CD14-positive monocyte (primary cell): ENCODE measurements at regions not wholly inside any gene's neighbourhood (a gene's known extent, or its start where the extent isn't known, plus 50 kb on each side); places are given as distances from the start of the nearest gene placed in this dataset.

Experiments
- DNase-seq, 3 donors: peaks; one replicate each; pipeline ENCODE4 v3.0.0-alpha.2; 2011 to 2022
- H2AFZ ChIP-seq: 2 replicates; pipeline ENCODE4 v1.6.0; 2012; ENCODE audit warnings: mild to moderate bottlenecking, low read depth, low read length, inconsistent platforms; ENCODE audit not compliant: insufficient read depth, poor library complexity, severe bottlenecking
- H3K27ac ChIP-seq, 2 donors: 1 replicate in 1 of 2; 2 replicates in 1 of 2; pipeline ENCODE4 v1.5.1; 2012 to 2013; ENCODE audit warnings: low read length in 2 of 2, control low read depth in 1 of 2, inconsistent platforms in 1 of 2, low read depth in 1 of 2, mild to moderate bottlenecking in 1 of 2
- H3K27me3 ChIP-seq, 2 donors: one replicate each; pipeline versions ENCODE4 v1.6.0 to v1.6.1; 2011 to 2013; ENCODE audit warnings: low read length in 2 of 2; ENCODE audit not compliant: control insufficient read depth in 2 of 2, insufficient read depth in 2 of 2
- H3K36me3 ChIP-seq, 2 donors: replicated peaks in 1 of 2; 1 replicate in 1 of 2; 2 replicates in 1 of 2; pipeline versions ENCODE4 v1.5.1 to v1.6.1; 2012 to 2013; ENCODE audit warnings: low read length in 2 of 2, control low read depth in 1 of 2, inconsistent platforms in 1 of 2, mild to moderate bottlenecking in 1 of 2; ENCODE audit not compliant: insufficient read depth in 2 of 2, control insufficient read depth in 1 of 2
- H3K4me1 ChIP-seq, 2 donors: 1 replicate in 1 of 2; 2 replicates in 1 of 2; pipeline versions ENCODE4 v1.5.1 to v1.6.1; 2012 to 2013; ENCODE audit warnings: low read length in 2 of 2, control low read depth in 1 of 2, inconsistent platforms in 1 of 2, mild to moderate bottlenecking in 1 of 2, moderate library complexity in 1 of 2; ENCODE audit not compliant: insufficient read depth in 2 of 2, control insufficient read depth in 1 of 2
- H3K4me2 ChIP-seq: replicated peaks from 2 replicates; pipeline ENCODE3; 2012; ENCODE audit warnings: low read length, moderate library complexity, mild to moderate bottlenecking; ENCODE audit not compliant: poor library complexity, severe bottlenecking; ENCODE audit errors: extremely low read depth
- H3K4me3 ChIP-seq, 3 experiments: fragments of 200-600 bp in 1 of 3; sonication (generic) in 1 of 3; replicated peaks in 1 of 3; 1 replicate in 2 of 3; 2 replicates in 1 of 3; pipeline ENCODE4 v1.5.1; 2011 to 2013; ENCODE audit warnings: low read length in 3 of 3, mild to moderate bottlenecking in 3 of 3, control low read depth in 2 of 3, low read depth in 2 of 3, inconsistent platforms in 1 of 3, moderate library complexity in 1 of 3
- H3K79me2 ChIP-seq: 2 replicates; pipeline ENCODE4 v1.6.0; 2012; ENCODE audit warnings: mild to moderate bottlenecking, control low read depth, inconsistent platforms, low read length, moderate library complexity; ENCODE audit not compliant: insufficient read depth
- H3K9ac ChIP-seq: 2 replicates; pipeline ENCODE4 v1.6.0; 2017; ENCODE audit warnings: low read length, mild to moderate bottlenecking; ENCODE audit not compliant: insufficient read depth, poor library complexity, severe bottlenecking
- H3K9me3 ChIP-seq, 2 donors: replicated peaks in 1 of 2; 1 replicate in 1 of 2; 2 replicates in 1 of 2; pipeline versions ENCODE4 v1.5.1 to v1.6.1; 2012 to 2013; ENCODE audit warnings: low read length in 2 of 2, control low read depth in 1 of 2; ENCODE audit not compliant: control insufficient read depth in 1 of 2, insufficient read depth in 1 of 2
- H4K20me1 ChIP-seq: 2 replicates; pipeline ENCODE4 v1.6.0; 2012; ENCODE audit warnings: mild to moderate bottlenecking, low read length, control low read depth, moderate library complexity; ENCODE audit not compliant: insufficient read depth
- H3K27ac Mint-ChIP-seq, 7 donors: one replicate each; pipeline ENCODE4 v1.8.0; 2020; ENCODE audit warnings: mild to moderate bottlenecking in 7 of 7, mixed read lengths in 7 of 7, moderate library complexity in 6 of 7, inconsistent platforms in 2 of 7
- H3K27me3 Mint-ChIP-seq, 3 donors: one replicate each; pipeline ENCODE4 v1.8.0; 2021 to 2022; ENCODE audit warnings: low read depth in 3 of 3, mild to moderate bottlenecking in 3 of 3, mixed read lengths in 3 of 3, moderate library complexity in 3 of 3, inconsistent platforms in 1 of 3
- H3K36me3 Mint-ChIP-seq, 2 donors: one replicate each; pipeline ENCODE4 v1.8.0; 2020; ENCODE audit warnings: mixed read lengths in 2 of 2, inconsistent platforms in 1 of 2, mild to moderate bottlenecking in 1 of 2
- H3K4me1 Mint-ChIP-seq: one replicate; pipeline ENCODE4 v1.8.0; 2020; ENCODE audit warnings: mild to moderate bottlenecking, mixed read lengths
- H3K4me3 Mint-ChIP-seq, 2 donors: one replicate each; pipeline ENCODE4 v1.8.0; 2020; ENCODE audit warnings: mild to moderate bottlenecking in 2 of 2, mixed read lengths in 2 of 2, moderate library complexity in 1 of 2
- H3K9me3 Mint-ChIP-seq, 7 donors: one replicate each; pipeline ENCODE4 v1.8.0; 2020 to 2022; ENCODE audit warnings: mixed read lengths in 7 of 7, mild to moderate bottlenecking in 6 of 7, moderate library complexity in 6 of 7, inconsistent platforms in 2 of 7
- CTCF ChIP-seq: fragments of 200-600 bp; IDR thresholded peaks from one replicate; pipeline ENCODE4 v1.8.0; 2022; ENCODE audit warnings: antibody characterized with exemption, mild to moderate bottlenecking
- WGBS: methylation state at CpG from one replicate; pipeline ENCODE4 v1.1.5; 2013; ENCODE audit warnings: missing lambda C conversion rate; ENCODE audit not compliant: insufficient coverage; 5-methylcytosine and 5-hydroxymethylcytosine counted together
- intact Hi-C, 2 donors: fragments of 100-400 bp; cut with micrococcal nuclease; formaldehyde crosslinking; loops; one replicate each; pipeline versions ENCODE4 v1.15.0 to v1.15.1; 2023

DNA sequence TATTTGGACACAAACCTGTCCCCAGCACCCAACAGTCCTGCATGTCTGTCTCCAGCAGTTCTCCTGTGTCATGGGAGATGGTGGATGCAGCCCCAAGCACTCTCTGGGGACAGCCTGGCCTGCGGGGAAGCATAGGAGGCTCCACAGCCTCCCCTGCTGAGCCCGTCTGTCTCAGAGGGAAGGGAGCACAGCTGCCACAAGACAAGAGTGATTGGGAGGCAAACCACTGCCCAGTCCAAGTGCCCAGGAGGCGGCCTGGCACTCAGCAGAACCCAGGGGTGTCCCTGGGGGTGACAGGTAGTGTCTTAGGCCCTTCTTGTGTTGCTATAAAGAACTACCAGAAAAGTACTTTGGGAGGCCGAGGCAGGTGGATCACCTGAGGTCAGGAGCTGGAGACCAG lies 211.2 kb upstream of the MYT1L start:
- peaks cover 0 to 7% (median 0%) of the 10 kb centered on the region in 3 donors for H3K27me3 Mint-ChIP-seq
- Histone ChIP-seq H3K36me3 (no peaks in the 10 kb centered on the region), H4K20me1 (no peaks in the 10 kb centered on the region), H2AFZ (no peak overlapping the region), H3K27me3 (no peaks in the 10 kb centered on the region), H3K4me1 (no peaks in the 10 kb centered on the region), H3K4me2 (no peak overlapping the region), H3K4me3 (no peak overlapping the region), H3K27ac (no peak overlapping the region), H3K79me2 (no peaks in the 10 kb centered on the region), H3K9ac (no peak overlapping the region), H3K9me3 (no peaks in the 10 kb centered on the region)
- intact Hi-C loops, result no loop called here
- H3K36me3 Mint-ChIP-seq, result no peaks in the 10 kb centered on the region
- no peak for TF ChIP-seq CTCF
- H3K4me1 Mint-ChIP-seq, result no peaks in the 10 kb centered on the region
- no peak overlapping the region for H3K4me3 Mint-ChIP-seq
- no peak overlapping the region for H3K27ac Mint-ChIP-seq
- no peak for DNase-seq
- WGBS, result 100% methylated on average over 1 of the region's 4 CpGs
- H3K9me3 Mint-ChIP-seq, result peaks cover 0 to 5% (median 1%) of the 10 kb centered on the region in 7 donors

GRCh38 chr2:2540406-2540805 lies 209.3 kb upstream of the MYT1L start:
- H3K79me2 ChIP-seq, result no peaks in the 10 kb centered on the region
- no peak overlapping the region for H3K9ac ChIP-seq
- 96% methylated on average over 8 of the region's 9 CpGs for WGBS
- no peaks in the 10 kb centered on the region for H4K20me1 ChIP-seq
- H3K27ac Mint-ChIP-seq, result no peak overlapping the region
- H3K27ac ChIP-seq, result no peak overlapping the region
- no peaks in the 10 kb centered on the region for H3K9me3 ChIP-seq
- H3K4me1 Mint-ChIP-seq, result no peaks in the 10 kb centered on the region
- no peak for DNase-seq
- H3K27me3 Mint-ChIP-seq, result peaks cover 0 to 11% (median 0%) of the 10 kb centered on the region in 3 donors
- H2AFZ ChIP-seq, result no peak overlapping the region
- no peaks in the 10 kb centered on the region for H3K36me3 Mint-ChIP-seq
- intact Hi-C loops, result no loop called here
- H3K4me1 ChIP-seq, result no peaks in the 10 kb centered on the region
- no peak overlapping the region for H3K4me3 Mint-ChIP-seq
- no peaks in the 10 kb centered on the region for H3K36me3 ChIP-seq
- no peaks in the 10 kb centered on the region for H3K27me3 ChIP-seq
- H3K9me3 Mint-ChIP-seq, result peaks cover 0 to 7% (median 1%) of the 10 kb centered on the region in 7 donors
- H3K4me2 ChIP-seq, result no peak overlapping the region
- no peak for TF ChIP-seq CTCF
- H3K4me3 ChIP-seq, result no peak overlapping the region
